ENCODE measurements at regions not wholly inside any gene's neighbourhood (a gene's known extent, or its start where the extent isn't known, plus 50 kb on each side); places are given as distances from the start of the nearest gene placed in this dataset.

- TF ChIP-seq CTCF (IDR thresholded peaks at IDR 0.05) (no peak), POLR2A (IDR thresholded peaks at IDR 0.05) (no peak)
These were observed 753.9 kb upstream of the ZEB2 start for GRCh38 chr2:145273840-145274239.

All from testis (tissue), 2 donors.